RPMI8226 (cell line): ENCODE measurements at regions not wholly inside any gene's neighbourhood (a gene's known extent, or its start where the extent isn't known, plus 50 kb on each side); places are given as distances from the start of the nearest gene placed in this dataset.
"Not testable (repeated sequence)": the region's sequence is repeated elsewhere in the genome, so short reads cannot be mapped to it uniquely, and the experiment has no call there.

Experiments
- DNase-seq: peaks from one replicate; pipeline ENCODE4 v3.0.0-alpha.2; 2015

- DNase-seq = no peak
Observed at GRCh38 chr7:21327422-21328409, 100.2 kb upstream of the SP4 start.

GRCh38 chr7:21330462-21331178, 97.3 kb upstream of the SP4 start:
- no peak for DNase-seq

GRCh38 chr7:21334906-21335305, 93.0 kb upstream of the SP4 start:
- DNase-seq = no peak

GRCh38 chr7:21336743-21337142, 91.1 kb upstream of the SP4 start:
- DNase-seq = no peak

GRCh38 chr7:21338728-21339164, 89.1 kb upstream of the SP4 start:
- no peak for DNase-seq

- DNase-seq = not testable (repeated sequence)
Observed at GRCh38 chr7:21344900-21345299, 83.0 kb upstream of the SP4 start.

- no peak for DNase-seq
Observed at GRCh38 chr7:21345361-21345760, 82.5 kb upstream of the SP4 start.

GRCh38 chr7:21346297-21346696, 81.6 kb upstream of the SP4 start:
- DNase-seq = no peak

- DNase-seq = peak; percentile 76
Observed at GRCh38 chr7:21352540-21353387, 75.1 kb upstream of the SP4 start.

GRCh38 chr7:21353388-21353780, 74.5 kb upstream of the SP4 start:
- DNase-seq = no peak

GRCh38 chr7:21354284-21354683, 73.6 kb upstream of the SP4 start:
- DNase-seq = no peak

- peak; percentile 84 for DNase-seq
Observed at GRCh38 chr7:21355406-21355874, 72.4 kb upstream of the SP4 start.

- DNase-seq = no peak
Observed at GRCh38 chr7:21356616-21357015, 71.3 kb upstream of the SP4 start.

- DNase-seq = no peak
Observed at GRCh38 chr7:21357151-21358097, 70.5 kb upstream of the SP4 start.

GRCh38 chr7:21358648-21359047, 69.2 kb upstream of the SP4 start:
- DNase-seq = no peak

- no peak for DNase-seq
Observed at GRCh38 chr7:21359163-21359562, 68.7 kb upstream of the SP4 start.

GRCh38 chr7:21361413-21362125, 66.3 kb upstream of the SP4 start:
- DNase-seq = no peak

GRCh38 chr7:21364801-21365271, 63.0 kb upstream of the SP4 start:
- DNase-seq = no peak

- no peak for DNase-seq
Observed at GRCh38 chr7:21365866-21366624, 61.8 kb upstream of the SP4 start.

GRCh38 chr7:21367081-21367480, 60.8 kb upstream of the SP4 start:
- no peak for DNase-seq
